ENCODE measurements at regions not wholly inside any gene's neighbourhood (a gene's known extent, or its start where the extent isn't known, plus 50 kb on each side); places are given as distances from the start of the nearest gene placed in this dataset.

- TF ChIP-seq SNAI2 (CRISPR knock-in tag; IDR thresholded peaks at IDR 0.05) (no peak), RARB (CRISPR knock-in tag; IDR thresholded peaks at IDR 0.05) (no peak), CSRNP3 (CRISPR knock-in tag; IDR thresholded peaks at IDR 0.05) (no peak), TCF4 (CRISPR knock-in tag; IDR thresholded peaks at IDR 0.05; ENCODE audit: borderline replicate concordance) (no peak), ZFP3 (CRISPR knock-in tag; IDR thresholded peaks at IDR 0.05) (no peak)
Observed at GRCh38 chr4:55752810-55753209, 66.8 kb upstream of the EXOC1L start.

Data from SK-N-SH treated with all-trans-retinoic acid at 6 μM for 48 hours (cell line).